Adipocyte (in vitro differentiated cells): ENCODE measurements at regions not wholly inside any gene's neighbourhood (a gene's known extent, or its start where the extent isn't known, plus 50 kb on each side); places are given as distances from the start of the nearest gene placed in this dataset.
"Not testable (repeated sequence)": the region's sequence is repeated elsewhere in the genome, so short reads cannot be mapped to it uniquely, and the experiment has no call there.

Experiments used
- DNase-seq: peaks from one replicate; pipeline ENCODE4 v3.0.0-alpha.2; 2015; ENCODE audit warnings: low read depth
- H3K27me3 ChIP-seq: replicated peaks from 2 replicates; pipeline ENCODE4 v1.7.0; 2013; ENCODE audit warnings: mild to moderate bottlenecking, low read length, moderate library complexity; ENCODE audit not compliant: control insufficient read depth, insufficient read depth
- H3K36me3 ChIP-seq: 2 replicates; pipeline ENCODE4 v1.7.0; 2013; ENCODE audit warnings: low read length, mild to moderate bottlenecking, moderate library complexity; ENCODE audit not compliant: control insufficient read depth, insufficient read depth, severe bottlenecking
- H3K4me1 ChIP-seq: 2 replicates; pipeline ENCODE4 v1.7.0; 2013; ENCODE audit warnings: mild to moderate bottlenecking, low read length, moderate library complexity; ENCODE audit not compliant: control insufficient read depth, insufficient read depth
- H3K4me3 ChIP-seq: 2 replicates; pipeline ENCODE4 v1.7.0; 2013; ENCODE audit warnings: mild to moderate bottlenecking, low read length, moderate library complexity
- H3K9ac ChIP-seq: 2 replicates; pipeline ENCODE4 v1.7.0; 2013; ENCODE audit warnings: mild to moderate bottlenecking, low read length, moderate library complexity
- H3K9me3 ChIP-seq: 2 replicates; pipeline ENCODE4 v1.7.0; 2013; ENCODE audit warnings: mild to moderate bottlenecking, low read length, moderate library complexity; ENCODE audit not compliant: control insufficient read depth

- H3K9me3 ChIP-seq, result no peaks in the 10 kb centered on the region
- H3K27me3 ChIP-seq, result peaks cover 26% of the 10 kb centered on the region
- DNase-seq, result no peak
- no peak overlapping the region for H3K9ac ChIP-seq
- H3K36me3 ChIP-seq, result no peaks in the 10 kb centered on the region
- no peaks in the 10 kb centered on the region for H3K4me1 ChIP-seq
- no peak overlapping the region for H3K4me3 ChIP-seq
Measured at GRCh38 chr2:129189617-129190319, 789.7 kb upstream of the RAB6C start.

GRCh38 chr2:129190494-129190893 is 789.0 kb upstream of the RAB6C start:
- H3K4me3 ChIP-seq, result no peak overlapping the region
- H3K9ac ChIP-seq, result no peak overlapping the region
- H3K36me3 ChIP-seq, result no peaks in the 10 kb centered on the region
- peaks cover 27% of the 10 kb centered on the region for H3K27me3 ChIP-seq
- no peaks in the 10 kb centered on the region for H3K4me1 ChIP-seq
- no peak for DNase-seq
- H3K9me3 ChIP-seq, result no peaks in the 10 kb centered on the region

- no peak overlapping the region for H3K4me3 ChIP-seq
- no peak for DNase-seq
- no peak overlapping the region for H3K9ac ChIP-seq
- no peaks in the 10 kb centered on the region for H3K9me3 ChIP-seq
- H3K27me3 ChIP-seq, result peaks cover 34% of the 10 kb centered on the region
- no peaks in the 10 kb centered on the region for H3K4me1 ChIP-seq
- no peaks in the 10 kb centered on the region for H3K36me3 ChIP-seq
Measured at GRCh38 chr2:129191530-129191929, 787.9 kb upstream of the RAB6C start.

- DNase-seq, result no peak
- H3K36me3 ChIP-seq, result no peaks in the 10 kb centered on the region
- H3K4me1 ChIP-seq, result no peaks in the 10 kb centered on the region
- H3K9me3 ChIP-seq, result no peaks in the 10 kb centered on the region
- peaks cover 33% of the 10 kb centered on the region for H3K27me3 ChIP-seq
- H3K4me3 ChIP-seq, result no peak overlapping the region
- H3K9ac ChIP-seq, result no peak overlapping the region
Measured at GRCh38 chr2:129192117-129192516, 787.3 kb upstream of the RAB6C start.

- H3K4me1 ChIP-seq, result no peaks in the 10 kb centered on the region
- peaks cover 32% of the 10 kb centered on the region for H3K27me3 ChIP-seq
- no peak overlapping the region for H3K9ac ChIP-seq
- no peak overlapping the region for H3K4me3 ChIP-seq
- no peaks in the 10 kb centered on the region for H3K36me3 ChIP-seq
- no peak for DNase-seq
- H3K9me3 ChIP-seq, result no peaks in the 10 kb centered on the region
Measured at GRCh38 chr2:129192841-129193253, 786.6 kb upstream of the RAB6C start.

GRCh38 chr2:129193961-129194360 is 785.5 kb upstream of the RAB6C start:
- H3K9ac ChIP-seq, result no peak overlapping the region

GRCh38 chr2:129199501-129199900 is 780.0 kb upstream of the RAB6C start:
- no peaks in the 10 kb centered on the region for H3K36me3 ChIP-seq
- peaks cover 14% of the 10 kb centered on the region for H3K27me3 ChIP-seq
- no peaks in the 10 kb centered on the region for H3K4me1 ChIP-seq
- H3K9ac ChIP-seq, result no peak overlapping the region
- no peaks in the 10 kb centered on the region for H3K9me3 ChIP-seq
- no peak for DNase-seq
- no peak overlapping the region for H3K4me3 ChIP-seq

More at GRCh38 chr2:129193961-129194360, 785.5 kb upstream of the RAB6C start:
- Histone ChIP-seq H3K9me3 (no peaks in the 10 kb centered on the region), H3K27me3 (peaks cover 28% of the 10 kb centered on the region), H3K36me3 (no peaks in the 10 kb centered on the region), H3K4me1 (no peaks in the 10 kb centered on the region), H3K4me3 (no peak overlapping the region)
- DNase-seq, result no peak

GRCh38 chr2:129201696-129202095 is 777.8 kb upstream of the RAB6C start:
- Histone ChIP-seq H3K4me3 (no peak overlapping the region), H3K4me1 (no peaks in the 10 kb centered on the region), H3K27me3 (peaks cover 14% of the 10 kb centered on the region), H3K9ac (no peak overlapping the region), H3K36me3 (no peaks in the 10 kb centered on the region), H3K9me3 (no peaks in the 10 kb centered on the region)
- no peak for DNase-seq

- Histone ChIP-seq H3K4me1 (no peaks in the 10 kb centered on the region), H3K27me3 (peaks cover 15% of the 10 kb centered on the region), H3K4me3 (no peak overlapping the region), H3K9ac (no peak overlapping the region), H3K36me3 (no peaks in the 10 kb centered on the region), H3K9me3 (no peaks in the 10 kb centered on the region)
- no peak for DNase-seq
Measured at GRCh38 chr2:129203331-129203730, 776.1 kb upstream of the RAB6C start.

- not testable (repeated sequence) for H3K36me3 ChIP-seq, H3K4me1 ChIP-seq
Measured at GRCh38 chr2:129204581-129204980, 774.9 kb upstream of the RAB6C start.

GRCh38 chr2:129205176-129205575 is 774.3 kb upstream of the RAB6C start:
- Histone ChIP-seq H3K27me3 (peaks cover 15% of the 10 kb centered on the region), H3K9me3 (no peaks in the 10 kb centered on the region), H3K9ac (no peak overlapping the region), H3K4me3 (no peak overlapping the region), H3K4me1 (peaks cover 9% of the 10 kb centered on the region), H3K36me3 (no peaks in the 10 kb centered on the region)
- DNase-seq, result no peak

More at GRCh38 chr2:129204581-129204980, 774.9 kb upstream of the RAB6C start:
- H3K9ac ChIP-seq, DNase-seq, H3K9me3 ChIP-seq, H3K4me3 ChIP-seq: not testable (repeated sequence)
- H3K27me3 ChIP-seq, result peaks cover 15% of the 10 kb centered on the region

- no peak for DNase-seq
- Histone ChIP-seq H3K36me3 (no peaks in the 10 kb centered on the region), H3K9ac (no peak overlapping the region), H3K4me1 (peaks cover 9% of the 10 kb centered on the region), H3K27me3 (peaks cover 15% of the 10 kb centered on the region), H3K4me3 (no peak overlapping the region), H3K9me3 (no peaks in the 10 kb centered on the region)
Measured at GRCh38 chr2:129205766-129206165, 773.7 kb upstream of the RAB6C start.
